A673 (cell line): ENCODE measurements at regions not wholly inside any gene's neighbourhood (a gene's known extent, or its start where the extent isn't known, plus 50 kb on each side); places are given as distances from the start of the nearest gene placed in this dataset.

ENCODE experiments used
- BruUV-seq: library from RNA; stranded (reverse); fragments of 400-500 nt; replicated peaks from 2 replicates; lab custom pipeline; 2021; lab: Mats Ljungman, UMichigan
- CTCF ChIA-PET: fragments of 300-600 bp; sonication (Branson Sonifier 250); formaldehyde crosslinking; loops from one replicate; lab custom pipeline; 2022; ENCODE audit warnings: antibody characterized with exemption; lab: Charles Lee
- POLR2A ChIA-PET: fragments of 300-600 bp; sonication (Branson Sonifier 250); formaldehyde crosslinking; loops from one replicate; lab custom pipeline; 2022; ENCODE audit warnings: antibody characterized with exemption; ENCODE audit not compliant: low non-redundant PET; lab: Charles Lee
- DNase-seq: peaks from one replicate; pipeline ENCODE4 v3.0.0-alpha.2; 2015; ENCODE audit warnings: low spot score
- H3K27ac ChIP-seq: fragments of 200-600 bp; sonication (generic); 2 replicates; pipeline ENCODE4 v1.5.1; 2016; ENCODE audit warnings: mixed run types, low read depth, mild to moderate bottlenecking, mixed read lengths, antibody characterized with exemption, low read length; ENCODE audit not compliant: poor library complexity, severe bottlenecking
- H3K27me3 ChIP-seq: fragments of 200-600 bp; sonication (generic); replicated peaks from 2 replicates; pipeline ENCODE4 v1.6.1; 2017; ENCODE audit warnings: mixed run types, low read depth, mild to moderate bottlenecking, mixed read lengths, antibody characterized with exemption, low read length; ENCODE audit not compliant: insufficient read depth, poor library complexity
- H3K36me3 ChIP-seq: fragments of 200-600 bp; sonication (generic); 2 replicates; pipeline ENCODE4 v1.6.1; 2016; ENCODE audit warnings: mixed run types, mild to moderate bottlenecking, mixed read lengths, antibody characterized with exemption, low read length; ENCODE audit not compliant: insufficient read depth, poor library complexity, severe bottlenecking
- H3K4me1 ChIP-seq: fragments of 200-600 bp; sonication (generic); 2 replicates; pipeline ENCODE4 v1.6.1; 2017; ENCODE audit warnings: mixed run types, mild to moderate bottlenecking, mixed read lengths, antibody characterized with exemption, low read length; ENCODE audit not compliant: insufficient read depth, poor library complexity, severe bottlenecking
- H3K4me3 ChIP-seq: fragments of 200-600 bp; sonication (generic); 2 replicates; pipeline ENCODE4 v1.5.1; 2016; ENCODE audit warnings: low read depth, mixed run types, mild to moderate bottlenecking, mixed read lengths, low read length; ENCODE audit not compliant: poor library complexity, severe bottlenecking
- H3K9me3 ChIP-seq: fragments of 200-600 bp; sonication (generic); 2 replicates; pipeline ENCODE4 v1.6.1; 2016; ENCODE audit warnings: mixed run types, low read depth, mild to moderate bottlenecking, mixed read lengths, antibody characterized with exemption, low read length; ENCODE audit not compliant: poor library complexity, severe bottlenecking
- CTCF ChIP-seq: fragments of 300-800, 200-600 bp; sonication (generic); conservative IDR thresholded peaks from 2 replicates; pipeline ENCODE4 v1.5.1; 2017; ENCODE audit warnings: low read depth, mild to moderate bottlenecking, antibody characterized with exemption, low read length, moderate library complexity, mixed read lengths
- EZH2 ChIP-seq: fragments of 200-600 bp; sonication (generic); IDR thresholded peaks from 2 replicates; pipeline ENCODE4 v1.6.1; 2017; ENCODE audit warnings: borderline replicate concordance, low read depth, mild to moderate bottlenecking, mixed read lengths, antibody characterized with exemption, low read length; ENCODE audit not compliant: poor library complexity, severe bottlenecking
- intact Hi-C: fragments of 100-400 bp; cut with micrococcal nuclease; formaldehyde crosslinking; loops from one replicate; pipeline ENCODE4 v1.10.0; 2022; ENCODE audit not compliant: unreplicated experiment

GRCh38 chr14:94833633-94834032 lies 63.7 kb upstream of the GSC start:
- intact Hi-C loops = no loop called here
- no peaks in the 10 kb centered on the region for H3K4me1 ChIP-seq

DNA sequence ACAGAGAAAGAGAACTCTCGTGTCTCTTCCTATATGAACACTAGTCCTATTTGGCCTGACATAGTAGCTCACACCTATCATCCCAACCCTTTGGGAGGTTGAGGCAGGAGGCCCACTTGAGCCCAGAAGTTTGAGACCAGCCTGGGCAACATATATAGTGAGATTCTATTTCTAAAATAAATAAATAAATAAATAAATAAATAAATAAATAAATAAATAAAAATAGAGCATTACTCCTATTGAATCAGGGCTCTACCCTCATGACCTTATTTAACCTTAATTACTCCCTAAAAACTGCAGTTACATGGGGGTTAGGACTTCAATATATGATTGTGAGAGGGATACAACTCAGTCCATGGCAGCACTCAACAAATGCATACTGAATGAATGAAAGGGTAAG lies 61.2 kb upstream of the GSC start:
- no TSS peak for BruUV-seq
- no peak for DNase-seq
- H3K4me3 ChIP-seq = no peak overlapping the region
- TF ChIP-seq EZH2 (no peak), CTCF (no peak)
- no peaks in the 10 kb centered on the region for H3K9me3 ChIP-seq
- ChIA-PET POLR2A (no interaction called here), CTCF (no interaction called here)
- intact Hi-C loops = no loop called here
- H3K27ac ChIP-seq = no peak overlapping the region
- H3K27me3 ChIP-seq = no peaks in the 10 kb centered on the region
- H3K36me3 ChIP-seq = no peaks in the 10 kb centered on the region
- H3K4me1 ChIP-seq = no peaks in the 10 kb centered on the region

More at GRCh38 chr14:94833633-94834032, 63.7 kb upstream of the GSC start:
- Histone ChIP-seq H3K36me3 (no peaks in the 10 kb centered on the region), H3K9me3 (no peaks in the 10 kb centered on the region), H3K27ac (no peak overlapping the region), H3K4me3 (no peak overlapping the region), H3K27me3 (no peaks in the 10 kb centered on the region)
- TF ChIP-seq CTCF (no peak), EZH2 (no peak)
- BruUV-seq = no TSS peak
- no peak for DNase-seq
- CTCF ChIA-PET = no interaction called here
- POLR2A ChIA-PET = no interaction called here

DNA sequence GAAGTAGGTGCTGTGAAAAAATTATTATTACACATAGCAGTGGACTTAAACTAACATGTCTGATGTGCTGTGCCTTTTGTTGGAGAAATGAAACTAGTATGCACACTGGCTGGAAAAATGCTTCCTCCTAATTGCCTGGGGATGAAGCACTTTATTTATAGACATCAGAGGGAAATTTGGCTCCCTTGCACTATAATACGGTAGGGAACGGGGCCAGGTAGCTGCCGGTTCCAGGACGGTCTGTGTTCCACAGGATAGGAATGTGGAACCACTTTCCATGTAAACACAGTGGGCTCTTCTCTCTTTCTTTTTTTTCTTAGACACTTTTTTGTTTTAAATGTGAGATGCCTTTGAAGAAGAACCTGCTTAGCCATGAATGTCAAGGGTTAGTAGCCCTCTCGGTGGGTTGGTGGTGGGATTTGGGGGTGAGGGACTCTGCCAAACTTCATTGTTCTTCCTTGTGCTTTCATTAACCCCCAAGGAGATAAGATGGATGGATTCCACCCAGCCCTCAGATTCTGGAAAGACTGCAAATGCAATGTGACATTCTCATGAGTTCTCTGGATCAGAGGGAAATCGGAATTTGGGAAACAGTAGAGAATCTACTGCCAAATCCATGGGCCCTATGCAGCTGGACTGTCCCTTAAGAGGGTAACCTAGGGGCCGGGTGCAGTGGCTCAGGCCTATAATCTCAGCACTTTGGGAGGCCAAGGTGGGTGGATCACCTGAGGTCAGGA lies 58.0 kb upstream of the GSC start:
- H3K27ac ChIP-seq = no peak overlapping the region
- TF ChIP-seq CTCF (no peak), EZH2 (no peak)
- BruUV-seq = no TSS peak
- ChIA-PET CTCF (no interaction called here), POLR2A (no interaction called here)
- H3K4me3 ChIP-seq = no peak overlapping the region
- H3K27me3 ChIP-seq = no peaks in the 10 kb centered on the region
- intact Hi-C loops = no loop called here
- DNase-seq = no peak
- no peaks in the 10 kb centered on the region for H3K36me3 ChIP-seq
- H3K9me3 ChIP-seq = no peaks in the 10 kb centered on the region
- H3K4me1 ChIP-seq = no peaks in the 10 kb centered on the region
